ENCODE measurements at regions not wholly inside any gene's neighbourhood (a gene's known extent, or its start where the extent isn't known, plus 50 kb on each side); places are given as distances from the start of the nearest gene placed in this dataset.
A peak's percentile ranks its signal among the peaks of the same experiment; 100 is the strongest.
"Not testable (repeated sequence)": the region's sequence is repeated elsewhere in the genome, so short reads cannot be mapped to it uniquely, and the experiment has no call there.

- DNase-seq: no peak
These were observed 151.0 kb downstream of the CD47 start for GRCh38 chr3:107939691-107940442.

- DNase-seq: no peak
These were observed 152.7 kb downstream of the CD47 start for GRCh38 chr3:107938143-107938542.

- DNase-seq: no peak
These were observed 156.0 kb downstream of the CD47 start for GRCh38 chr3:107934808-107935207.

- no peak for DNase-seq
These were observed 157.4 kb downstream of the CD47 start for GRCh38 chr3:107933450-107933849.

- DNase-seq: no peak
These were observed 159.5 kb downstream of the CD47 start for GRCh38 chr3:107931326-107931725.

- no peak for DNase-seq
These were observed 161.7 kb downstream of the CD47 start for GRCh38 chr3:107929088-107929487.

- no peak for DNase-seq
These were observed 162.8 kb downstream of the CD47 start for GRCh38 chr3:107928084-107928445.

- DNase-seq: peak; percentile 64
These were observed 163.3 kb downstream of the CD47 start for GRCh38 chr3:107927361-107928083.

- no peak for DNase-seq
These were observed 165.0 kb downstream of the CD47 start for GRCh38 chr3:107925851-107926250.

- no peak for DNase-seq
These were observed 169.8 kb downstream of the CD47 start for GRCh38 chr3:107921038-107921437.

GRCh38 chr3:107920538-107920937 is 170.3 kb downstream of the CD47 start:
- no peak for DNase-seq

GRCh38 chr3:107919239-107919638 is 171.6 kb downstream of the CD47 start:
- DNase-seq: no peak

- DNase-seq: no peak
These were observed 174.7 kb downstream of the CD47 start for GRCh38 chr3:107916171-107916570.

GRCh38 chr3:107915706-107916105 is 175.1 kb downstream of the CD47 start:
- DNase-seq: no peak

- no peak for DNase-seq
These were observed 177.1 kb downstream of the CD47 start for GRCh38 chr3:107913701-107914100.

- DNase-seq: no peak
These were observed 179.4 kb downstream of the CD47 start for GRCh38 chr3:107911337-107912000.

GRCh38 chr3:107910713-107911259 is 180.0 kb downstream of the CD47 start:
- DNase-seq: no peak

GRCh38 chr3:107909583-107909982 is 181.2 kb downstream of the CD47 start:
- DNase-seq: not testable (repeated sequence)

- no peak for DNase-seq
These were observed 182.8 kb downstream of the CD47 start for GRCh38 chr3:107907996-107908395.

- DNase-seq: no peak
These were observed 186.2 kb downstream of the CD47 start for GRCh38 chr3:107904536-107905066.

- no peak for DNase-seq
These were observed 190.7 kb downstream of the CD47 start for GRCh38 chr3:107899990-107900651.

- DNase-seq: no peak
These were observed 193.3 kb downstream of the CD47 start for GRCh38 chr3:107897471-107898061.
